NCI-H2227 (cell line): ENCODE measurements at regions not wholly inside any gene's neighbourhood (a gene's known extent, or its start where the extent isn't known, plus 50 kb on each side); places are given as distances from the start of the nearest gene placed in this dataset.

ENCODE experiments used
- DNase-seq: peaks from one replicate; lab custom pipeline; 2025; ENCODE audit not compliant: unreplicated experiment; lab: John Stamatoyannopoulos, UW

- no peak for DNase-seq
Measured at GRCh38 chr4:17187003-17187402, 288.6 kb upstream of the LDB2 start.

GRCh38 chr4:17182888-17183287 lies 284.4 kb upstream of the LDB2 start:
- DNase-seq: no peak

GRCh38 chr4:17174751-17175150 lies 276.3 kb upstream of the LDB2 start:
- no peak for DNase-seq

- DNase-seq: no peak
Measured at GRCh38 chr4:17173300-17173699, 274.9 kb upstream of the LDB2 start.

- DNase-seq: no peak
Measured at GRCh38 chr4:17170131-17170530, 271.7 kb upstream of the LDB2 start.

GRCh38 chr4:17169699-17170098 lies 271.3 kb upstream of the LDB2 start:
- no peak for DNase-seq

- DNase-seq: no peak
Measured at GRCh38 chr4:17168571-17168970, 270.1 kb upstream of the LDB2 start.

- DNase-seq: no peak
Measured at GRCh38 chr4:17166954-17167353, 268.5 kb upstream of the LDB2 start.

- no peak for DNase-seq
Measured at GRCh38 chr4:17165286-17165685, 266.8 kb upstream of the LDB2 start.

- DNase-seq: no peak
Measured at GRCh38 chr4:17164666-17165065, 266.2 kb upstream of the LDB2 start.

- no peak for DNase-seq
Measured at GRCh38 chr4:17163156-17163771, 264.8 kb upstream of the LDB2 start.

GRCh38 chr4:17157304-17157703 lies 258.9 kb upstream of the LDB2 start:
- DNase-seq: no peak

- DNase-seq: no peak
Measured at GRCh38 chr4:17155486-17155885, 257.0 kb upstream of the LDB2 start.

GRCh38 chr4:17153572-17153971 lies 255.1 kb upstream of the LDB2 start:
- DNase-seq: no peak

- DNase-seq: no peak
Measured at GRCh38 chr4:17152941-17153540, 254.6 kb upstream of the LDB2 start.

- DNase-seq: no peak
Measured at GRCh38 chr4:17142232-17142711, 243.8 kb upstream of the LDB2 start.

- no peak for DNase-seq
Measured at GRCh38 chr4:17138847-17139246, 240.4 kb upstream of the LDB2 start.

GRCh38 chr4:17134565-17134964 lies 236.1 kb upstream of the LDB2 start:
- DNase-seq: no peak

GRCh38 chr4:17134100-17134499 lies 235.7 kb upstream of the LDB2 start:
- DNase-seq: no peak

GRCh38 chr4:17132226-17132625 lies 233.8 kb upstream of the LDB2 start:
- no peak for DNase-seq

GRCh38 chr4:17128268-17128667 lies 229.8 kb upstream of the LDB2 start:
- DNase-seq: no peak

GRCh38 chr4:17126321-17126966 lies 228.0 kb upstream of the LDB2 start:
- no peak for DNase-seq

- DNase-seq: no peak
Measured at GRCh38 chr4:17124767-17125166, 226.3 kb upstream of the LDB2 start.
